GM12874 (cell line): ENCODE measurements at regions not wholly inside any gene's neighbourhood (a gene's known extent, or its start where the extent isn't known, plus 50 kb on each side); places are given as distances from the start of the nearest gene placed in this dataset.

Experiments
- CTCF ChIP-seq: IDR thresholded peaks from 2 replicates; pipeline ENCODE4 v1.5.1; 2011; ENCODE audit warnings: low read depth, mild to moderate bottlenecking, control low read depth, low read length, moderate library complexity; ENCODE audit not compliant: insufficient read depth

DNA sequence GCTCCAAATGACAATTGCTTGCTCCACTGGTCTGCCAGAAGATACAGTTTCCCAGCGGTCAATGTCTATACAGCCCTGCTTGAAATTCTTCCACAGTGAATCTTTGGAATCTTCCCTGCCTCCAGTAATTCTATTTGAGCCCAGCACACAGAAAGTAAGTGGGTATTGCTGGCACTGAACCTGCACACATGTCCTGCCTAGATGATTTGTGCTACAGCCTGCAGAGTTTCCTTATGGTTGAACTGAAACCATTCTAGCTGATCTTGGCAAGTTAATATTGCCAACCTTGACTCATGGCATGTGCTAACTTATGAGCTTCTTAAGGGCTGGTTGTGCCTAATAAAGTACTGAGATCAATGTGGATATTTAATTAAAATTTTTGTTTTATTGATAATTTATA is 553.8 kb upstream of the GNPDA2 start:
- TF ChIP-seq CTCF, result no peak

DNA sequence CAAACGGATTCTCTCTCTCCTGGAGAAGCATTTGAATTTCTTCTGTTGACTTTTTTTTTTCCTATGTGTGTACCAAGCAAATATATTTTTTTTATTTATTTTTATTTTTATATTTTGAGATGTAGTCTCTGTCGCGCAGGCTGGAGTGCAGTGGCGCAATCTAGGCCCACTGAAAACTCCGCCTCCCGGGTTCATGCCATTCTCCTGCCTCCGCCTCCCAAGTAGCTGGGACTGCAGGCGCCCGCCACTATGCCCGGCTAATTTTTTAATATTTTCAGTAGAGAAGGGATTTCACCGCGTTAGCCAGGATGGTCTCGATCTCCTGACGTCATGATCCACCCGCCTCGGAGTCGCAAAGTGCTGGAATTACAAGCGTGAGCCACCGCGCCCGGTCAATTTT is 549.5 kb upstream of the GNPDA2 start:
- no peak for TF ChIP-seq CTCF

GRCh38 chr4:45241976-45242375 is 515.6 kb upstream of the GNPDA2 start:
- no peak for TF ChIP-seq CTCF

DNA sequence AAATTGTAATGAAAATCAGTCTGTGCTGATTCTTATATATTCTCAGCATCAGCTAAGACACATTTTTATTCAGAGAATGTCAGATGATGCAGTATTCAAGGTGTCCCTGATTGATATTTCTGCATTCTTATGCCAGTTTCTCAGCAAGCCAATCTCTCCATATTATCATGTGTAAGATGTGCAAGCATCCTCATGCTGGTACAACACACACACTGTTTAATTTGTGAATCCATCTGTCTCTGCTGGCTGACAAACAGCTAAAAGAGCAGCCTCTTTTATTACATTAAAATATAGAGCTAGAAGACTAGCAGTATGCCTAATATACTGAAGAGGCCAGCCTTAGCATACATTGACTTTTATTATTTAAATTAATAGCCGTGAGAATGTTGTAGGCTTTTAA is 502.9 kb upstream of the GNPDA2 start:
- TF ChIP-seq CTCF, result no peak

- no peak for TF ChIP-seq CTCF
Measured at GRCh38 chr4:45215976-45216542, 489.7 kb upstream of the GNPDA2 start.

GRCh38 chr4:45199736-45200135 is 473.4 kb upstream of the GNPDA2 start:
- no peak for TF ChIP-seq CTCF

DNA sequence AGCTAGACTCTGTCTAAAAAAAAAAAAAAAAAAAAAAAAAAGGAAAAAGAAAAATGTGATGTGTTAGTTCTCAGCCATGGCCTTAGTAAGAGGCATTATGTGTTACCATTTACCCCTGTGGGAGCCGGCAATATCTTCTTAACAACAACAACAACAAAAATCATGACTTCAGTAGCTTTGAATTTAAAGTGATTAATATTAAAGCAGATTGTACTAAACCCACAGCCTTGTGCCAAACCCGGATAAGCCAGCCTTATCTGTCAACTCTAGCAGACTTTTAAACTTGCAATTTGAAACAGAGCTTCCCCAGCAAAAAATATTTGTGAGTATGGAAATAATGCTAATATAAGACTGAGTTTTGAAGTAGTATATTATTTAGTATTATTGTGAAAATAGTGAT is 462.1 kb upstream of the GNPDA2 start:
- no peak for TF ChIP-seq CTCF
